WERI-Rb-1 (cell line): ENCODE measurements at regions not wholly inside any gene's neighbourhood (a gene's known extent, or its start where the extent isn't known, plus 50 kb on each side); places are given as distances from the start of the nearest gene placed in this dataset.

Experiments used
- DNase-seq: peaks from one replicate; pipeline ENCODE4 v3.0.0-alpha.2; 2020
- H3K27ac ChIP-seq: fragments of 250-450 bp; sonication (Bioruptor Pico); 2 replicates; pipeline ENCODE4 v1.5.1; 2020; ENCODE audit warnings: mild to moderate bottlenecking, moderate library complexity
- H3K27me3 ChIP-seq: fragments of 250-450 bp; sonication (Bioruptor Pico); 2 replicates; pipeline ENCODE4 v1.5.1; 2021; ENCODE audit warnings: mild to moderate bottlenecking, low read depth, moderate library complexity; ENCODE audit not compliant: insufficient read depth, severe bottlenecking
- H3K36me3 ChIP-seq: fragments of 250-450 bp; sonication (Bioruptor Pico); 2 replicates; pipeline ENCODE4 v1.5.1; 2020; ENCODE audit warnings: mild to moderate bottlenecking, moderate library complexity
- H3K4me3 ChIP-seq: 2 replicates; pipeline ENCODE4 v1.5.1; 2011; ENCODE audit warnings: low read depth, mild to moderate bottlenecking, control low read depth, low read length
- H3K9me3 ChIP-seq: fragments of 250-450 bp; sonication (Bioruptor Pico); 2 replicates; pipeline ENCODE4 v1.5.1; 2021; ENCODE audit warnings: mild to moderate bottlenecking, moderate library complexity; ENCODE audit not compliant: severe bottlenecking
- TF ChIP-seq, protein P1 (sequence below): IDR thresholded peaks from 2 replicates; pipeline ENCODE4 v1.5.1; 2011; ENCODE audit warnings: low read depth, mild to moderate bottlenecking, control low read depth, inconsistent platforms, low read length

DNA sequence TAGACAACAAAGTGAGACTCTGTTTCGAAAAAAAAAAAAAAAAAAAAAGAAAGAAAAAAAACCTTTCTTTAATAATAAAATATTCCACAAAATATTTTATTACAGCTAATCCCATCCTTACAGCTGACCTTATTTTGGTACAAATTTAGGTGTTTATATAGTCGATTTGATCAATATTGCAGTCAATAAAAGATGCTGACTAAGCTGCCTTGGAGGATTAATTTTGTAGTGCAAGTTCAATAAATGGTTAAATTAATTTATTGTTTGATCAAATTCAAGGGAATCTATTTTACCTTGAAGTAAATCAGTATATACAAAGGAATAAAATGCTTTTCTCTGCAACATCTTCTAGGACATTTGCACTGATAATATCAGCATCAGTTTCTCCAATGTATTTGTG, 1764.3 kb downstream of the NCAM2 start:
- H3K27ac ChIP-seq = no peak overlapping the region
- no peak for DNase-seq
- TF ChIP-seq, protein P1, sequence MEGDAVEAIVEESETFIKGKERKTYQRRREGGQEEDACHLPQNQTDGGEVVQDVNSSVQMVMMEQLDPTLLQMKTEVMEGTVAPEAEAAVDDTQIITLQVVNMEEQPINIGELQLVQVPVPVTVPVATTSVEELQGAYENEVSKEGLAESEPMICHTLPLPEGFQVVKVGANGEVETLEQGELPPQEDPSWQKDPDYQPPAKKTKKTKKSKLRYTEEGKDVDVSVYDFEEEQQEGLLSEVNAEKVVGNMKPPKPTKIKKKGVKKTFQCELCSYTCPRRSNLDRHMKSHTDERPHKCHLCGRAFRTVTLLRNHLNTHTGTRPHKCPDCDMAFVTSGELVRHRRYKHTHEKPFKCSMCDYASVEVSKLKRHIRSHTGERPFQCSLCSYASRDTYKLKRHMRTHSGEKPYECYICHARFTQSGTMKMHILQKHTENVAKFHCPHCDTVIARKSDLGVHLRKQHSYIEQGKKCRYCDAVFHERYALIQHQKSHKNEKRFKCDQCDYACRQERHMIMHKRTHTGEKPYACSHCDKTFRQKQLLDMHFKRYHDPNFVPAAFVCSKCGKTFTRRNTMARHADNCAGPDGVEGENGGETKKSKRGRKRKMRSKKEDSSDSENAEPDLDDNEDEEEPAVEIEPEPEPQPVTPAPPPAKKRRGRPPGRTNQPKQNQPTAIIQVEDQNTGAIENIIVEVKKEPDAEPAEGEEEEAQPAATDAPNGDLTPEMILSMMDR = no peak

DNA sequence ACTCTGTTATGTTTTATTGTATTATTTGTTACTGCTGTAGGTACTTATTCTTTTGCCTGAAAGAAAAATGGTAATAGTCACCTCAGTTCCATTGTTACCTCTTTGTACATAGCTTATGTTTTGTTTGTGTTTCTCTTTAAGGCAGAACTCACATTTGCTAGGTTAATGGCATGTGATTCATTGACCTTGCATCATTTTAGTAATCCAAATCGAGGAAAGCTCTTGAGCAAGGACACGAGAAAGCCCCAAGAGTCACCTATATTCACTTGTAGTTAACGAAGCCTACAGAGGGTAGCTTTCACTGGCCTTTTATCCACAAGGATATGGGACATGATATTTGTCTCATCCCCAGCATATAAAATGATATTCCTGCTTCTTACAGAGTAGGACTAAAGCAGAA, 1765.2 kb downstream of the NCAM2 start:
- TF ChIP-seq, protein P1 = no peak
- Histone ChIP-seq H3K27me3 (no peaks in the 10 kb centered on the region), H3K4me3 (no peak overlapping the region), H3K36me3 (no peaks in the 10 kb centered on the region), H3K27ac (no peak overlapping the region), H3K9me3 (no peaks in the 10 kb centered on the region)
- no peak for DNase-seq

More for the DNA sequence above, 1764.3 kb downstream of the NCAM2 start:
- no peaks in the 10 kb centered on the region for H3K36me3 ChIP-seq
- no peaks in the 10 kb centered on the region for H3K9me3 ChIP-seq
- H3K4me3 ChIP-seq = no peak overlapping the region
- no peaks in the 10 kb centered on the region for H3K27me3 ChIP-seq

- Histone ChIP-seq H3K9me3 (no peaks in the 10 kb centered on the region), H3K27ac (no peak overlapping the region), H3K27me3 (no peaks in the 10 kb centered on the region), H3K36me3 (no peaks in the 10 kb centered on the region), H3K4me3 (no peak overlapping the region)
- TF ChIP-seq, protein P1 = no peak
- DNase-seq = no peak
These were observed 1766.0 kb downstream of the NCAM2 start for GRCh38 chr21:22764222-22764621.

GRCh38 chr21:22791376-22791775, 1793.2 kb downstream of the NCAM2 start:
- TF ChIP-seq, protein P1 = no peak
- no peak for DNase-seq
- H3K27ac ChIP-seq = no peak overlapping the region

DNA sequence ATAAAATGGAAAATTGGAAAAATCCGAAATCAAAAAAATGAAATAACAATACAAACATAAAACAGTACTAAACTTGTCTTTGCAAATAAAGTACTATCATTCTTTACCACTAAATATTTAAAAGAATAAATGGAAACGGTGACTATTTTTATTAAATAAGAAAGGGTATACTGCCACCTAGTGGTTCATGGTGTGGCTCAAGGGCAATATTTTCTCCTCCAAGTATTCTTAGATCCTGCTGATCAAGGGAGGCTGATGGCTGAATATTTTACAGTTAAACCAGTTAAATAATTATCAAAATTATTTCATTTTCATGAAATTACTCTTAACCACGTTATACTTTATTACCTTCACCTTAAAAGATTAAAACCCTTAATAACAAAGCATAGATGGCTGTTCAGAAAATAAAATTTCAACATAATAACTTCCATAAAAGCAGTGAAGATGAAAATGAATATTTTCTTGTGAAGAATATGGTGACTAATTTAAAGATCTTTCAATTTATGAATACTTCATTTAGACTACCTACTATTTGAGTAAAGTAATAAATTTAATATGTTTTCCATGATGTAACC, 1793.9 kb downstream of the NCAM2 start:
- no peaks in the 10 kb centered on the region for H3K36me3 ChIP-seq
- no peaks in the 10 kb centered on the region for H3K9me3 ChIP-seq
- H3K27me3 ChIP-seq = no peaks in the 10 kb centered on the region
- H3K4me3 ChIP-seq = no peak overlapping the region
- DNase-seq = peak; percentile 11
- TF ChIP-seq, protein P1 = 0 out of 2 replicates have a peak, but pooled peaks have one; percentile 26
- H3K27ac ChIP-seq = no peak overlapping the region

More at GRCh38 chr21:22791376-22791775, 1793.2 kb downstream of the NCAM2 start:
- H3K36me3 ChIP-seq = no peaks in the 10 kb centered on the region
- H3K4me3 ChIP-seq = no peak overlapping the region
- H3K27me3 ChIP-seq = no peaks in the 10 kb centered on the region
- no peaks in the 10 kb centered on the region for H3K9me3 ChIP-seq

DNA sequence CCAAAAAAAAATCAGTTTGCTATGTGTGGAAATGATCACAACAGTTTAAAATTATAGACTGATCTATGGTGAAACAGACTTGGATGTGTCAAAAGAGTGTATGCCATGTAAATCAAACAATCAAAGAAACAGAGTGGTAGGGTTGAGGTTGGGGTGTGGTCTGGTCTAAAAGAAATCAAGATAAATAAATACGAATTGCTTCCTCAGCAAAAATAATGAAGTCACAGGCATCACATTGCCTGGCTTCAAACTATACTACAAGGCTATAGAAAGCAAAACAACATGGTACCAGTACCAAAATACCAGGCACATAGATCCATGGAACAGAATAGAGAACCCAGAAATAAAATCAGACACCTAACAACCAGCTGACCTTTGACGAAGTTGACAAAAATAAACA, 1796.9 kb downstream of the NCAM2 start:
- Histone ChIP-seq H3K9me3 (no peaks in the 10 kb centered on the region), H3K27me3 (no peaks in the 10 kb centered on the region)

More for the DNA sequence above, 1796.9 kb downstream of the NCAM2 start:
- Histone ChIP-seq H3K27ac (no peak overlapping the region), H3K4me3 (no peak overlapping the region), H3K36me3 (no peaks in the 10 kb centered on the region)
- DNase-seq = no peak
- TF ChIP-seq, protein P1 = no peak
